Kidney (tissue), 13 donors: ENCODE measurements at regions not wholly inside any gene's neighbourhood (a gene's known extent, or its start where the extent isn't known, plus 50 kb on each side); places are given as distances from the start of the nearest gene placed in this dataset.

Experiments used
- DNase-seq, 5 donors: peaks; one replicate each; pipeline ENCODE4 v3.0.0-alpha.2; 2013 to 2020
- FAIRE-seq: peaks from 2 replicates; lab custom pipeline; 2012; peaks lifted over from hg19 to GRCh38; lab: Jason Lieb, UNC
- H3K27ac ChIP-seq, 2 donors: one replicate each; pipeline ENCODE4 v1.7.0; 2013; ENCODE audit warnings: low read depth in 2 of 2, low read length in 2 of 2, inconsistent platforms in 1 of 2
- H3K27me3 ChIP-seq: one replicate; pipeline ENCODE4 v1.7.1; 2013; ENCODE audit warnings: low read length, inconsistent platforms; ENCODE audit not compliant: control insufficient read depth, insufficient read depth
- H3K36me3 ChIP-seq, 3 donors: one replicate each; pipeline versions ENCODE4 v1.7.0 to v1.7.1; 2013; ENCODE audit warnings: low read length in 3 of 3, control low read depth in 1 of 3, inconsistent platforms in 1 of 3; ENCODE audit not compliant: insufficient read depth in 3 of 3, control insufficient read depth in 2 of 3
- H3K4me1 ChIP-seq, 3 donors: one replicate each; pipeline versions ENCODE4 v1.7.0 to v1.7.1; 2013; ENCODE audit warnings: low read length in 3 of 3, inconsistent platforms in 1 of 3, low read depth in 1 of 3; ENCODE audit not compliant: control insufficient read depth in 2 of 3, insufficient read depth in 2 of 3
- H3K4me3 ChIP-seq, 3 donors: one replicate each; pipeline versions ENCODE4 v1.7.0 to v1.8.1; 2013; ENCODE audit warnings: low read length in 3 of 3, control low read depth in 1 of 3, inconsistent platforms in 1 of 3
- H3K9ac ChIP-seq, 3 donors: one replicate each; pipeline versions ENCODE4 v1.7.0 to v1.7.1; 2013; ENCODE audit warnings: low read length in 3 of 3, control low read depth in 1 of 3, inconsistent platforms in 1 of 3
- H3K9me3 ChIP-seq, 3 donors: one replicate each; pipeline versions ENCODE4 v1.7.0 to v1.7.1; 2013; ENCODE audit warnings: low read length in 3 of 3, control low read depth in 1 of 3, inconsistent platforms in 1 of 3; ENCODE audit not compliant: control insufficient read depth in 2 of 3, insufficient read depth in 1 of 3
- CTCF ChIP-seq: IDR thresholded peaks from 3 replicates; pipeline ENCODE4 v1.5.1; 2012; ENCODE audit warnings: mild to moderate bottlenecking, moderate library complexity, borderline replicate concordance; ENCODE audit not compliant: insufficient read depth; ENCODE audit errors: extremely low read depth
- intact Hi-C: fragments of 100-400 bp; cut with DNase I; formaldehyde crosslinking; loops from one replicate; pipeline ENCODE4 v1.11.1; 2022
- donor health status: control.
- donor health status: control.
- donor health status: control.
- donor health status: control.
- donor health status: control.
- donor health status: DM: yes; HTN: yes; CAD: no.
- donor health status: Normal renal cell carcinoma (clear cell type).

- Histone ChIP-seq H3K4me1 (no peaks in the 10 kb centered on the region), H3K9me3 (no peaks in the 10 kb centered on the region), H3K4me3 (no peak overlapping the region), H3K27me3 (no peaks in the 10 kb centered on the region), H3K36me3 (no peaks in the 10 kb centered on the region), H3K27ac (no peak overlapping the region), H3K9ac (no peak overlapping the region)
- FAIRE-seq (no peak), DNase-seq (peak in 1 of 5 donors; percentile 38)
- TF ChIP-seq CTCF = peak; percentile 26
- intact Hi-C loops = no loop called here
These were observed 162.7 kb upstream of the ETAA1 start for GRCh38 chr2:67234440-67234839.

GRCh38 chr2:67237288-67237687 is 159.8 kb upstream of the ETAA1 start:
- intact Hi-C loops = no loop called here
- DNase-seq (no peak), FAIRE-seq (no peak)
- Histone ChIP-seq H3K4me3 (no peak overlapping the region), H3K4me1 (no peaks in the 10 kb centered on the region), H3K9me3 (no peaks in the 10 kb centered on the region), H3K36me3 (no peaks in the 10 kb centered on the region), H3K27ac (no peak overlapping the region), H3K9ac (no peak overlapping the region), H3K27me3 (no peaks in the 10 kb centered on the region)
- no peak for TF ChIP-seq CTCF

GRCh38 chr2:67240507-67240906 is 156.6 kb upstream of the ETAA1 start:
- FAIRE-seq (no peak), DNase-seq (no peak)
- Histone ChIP-seq H3K9ac (no peak overlapping the region), H3K36me3 (no peaks in the 10 kb centered on the region), H3K4me1 (no peaks in the 10 kb centered on the region), H3K4me3 (no peak overlapping the region), H3K27ac (no peak overlapping the region), H3K27me3 (no peaks in the 10 kb centered on the region), H3K9me3 (no peaks in the 10 kb centered on the region)
- intact Hi-C loops = no loop called here
- TF ChIP-seq CTCF = no peak

GRCh38 chr2:67241453-67241852 is 155.7 kb upstream of the ETAA1 start:
- Histone ChIP-seq H3K27me3 (no peaks in the 10 kb centered on the region), H3K9me3 (no peaks in the 10 kb centered on the region), H3K4me1 (no peaks in the 10 kb centered on the region), H3K27ac (no peak overlapping the region), H3K4me3 (no peak overlapping the region), H3K9ac (no peak overlapping the region), H3K36me3 (no peaks in the 10 kb centered on the region)
- FAIRE-seq (no peak), DNase-seq (no peak)
- intact Hi-C loops = no loop called here
- no peak for TF ChIP-seq CTCF
